NB4 (cell line): ENCODE measurements at regions not wholly inside any gene's neighbourhood (a gene's known extent, or its start where the extent isn't known, plus 50 kb on each side); places are given as distances from the start of the nearest gene placed in this dataset.

ENCODE experiments used
- MAX ChIP-seq: IDR thresholded peaks from 2 replicates; pipeline ENCODE4 v1.6.1; 2011; ENCODE audit warnings: low read depth, low read length
- MYC ChIP-seq: IDR thresholded peaks from 2 replicates; pipeline ENCODE4 v1.6.1; 2011; ENCODE audit warnings: low read depth, low read length
- POLR2A ChIP-seq: IDR thresholded peaks from 2 replicates; pipeline ENCODE4 v1.6.1; 2011; ENCODE audit warnings: mild to moderate bottlenecking; ENCODE audit not compliant: insufficient read length; ENCODE audit errors: extremely low read depth
- TF ChIP-seq, protein P1 (sequence below): IDR thresholded peaks from one replicate; pipeline ENCODE4 v1.5.1; 2012; ENCODE audit warnings: low read depth, low read length

DNA sequence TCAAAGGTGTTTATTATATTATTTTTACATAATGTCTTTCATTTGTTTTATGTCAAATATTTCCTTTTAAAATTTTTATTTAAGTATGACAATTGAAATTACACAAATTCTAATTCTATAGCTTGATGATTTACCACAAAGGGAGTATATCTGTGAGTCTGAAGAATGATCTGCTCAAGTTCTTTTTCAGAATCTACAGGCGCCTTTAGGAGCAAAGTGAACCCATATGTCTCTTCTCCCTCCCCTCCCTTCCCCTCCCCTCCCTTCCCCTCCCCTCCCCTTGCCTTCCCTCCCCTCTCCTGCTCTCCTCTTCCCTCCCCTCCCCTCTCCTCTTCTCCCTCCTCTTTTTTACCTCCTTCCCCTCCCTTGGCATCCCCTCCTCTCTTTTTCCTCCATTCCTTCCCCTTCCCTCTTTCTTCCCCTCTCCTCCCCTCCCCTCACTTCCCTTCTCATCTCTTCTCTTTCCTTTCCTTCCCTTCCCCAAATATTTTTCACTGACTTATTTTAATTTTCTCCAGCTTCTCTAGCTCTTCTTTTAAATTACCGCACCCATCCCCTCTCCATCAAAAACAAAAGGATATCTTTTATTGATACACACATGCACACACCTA is 495.3 kb upstream of the PIK3R1 start:
- no peak for TF ChIP-seq MAX
- TF ChIP-seq, protein P1, sequence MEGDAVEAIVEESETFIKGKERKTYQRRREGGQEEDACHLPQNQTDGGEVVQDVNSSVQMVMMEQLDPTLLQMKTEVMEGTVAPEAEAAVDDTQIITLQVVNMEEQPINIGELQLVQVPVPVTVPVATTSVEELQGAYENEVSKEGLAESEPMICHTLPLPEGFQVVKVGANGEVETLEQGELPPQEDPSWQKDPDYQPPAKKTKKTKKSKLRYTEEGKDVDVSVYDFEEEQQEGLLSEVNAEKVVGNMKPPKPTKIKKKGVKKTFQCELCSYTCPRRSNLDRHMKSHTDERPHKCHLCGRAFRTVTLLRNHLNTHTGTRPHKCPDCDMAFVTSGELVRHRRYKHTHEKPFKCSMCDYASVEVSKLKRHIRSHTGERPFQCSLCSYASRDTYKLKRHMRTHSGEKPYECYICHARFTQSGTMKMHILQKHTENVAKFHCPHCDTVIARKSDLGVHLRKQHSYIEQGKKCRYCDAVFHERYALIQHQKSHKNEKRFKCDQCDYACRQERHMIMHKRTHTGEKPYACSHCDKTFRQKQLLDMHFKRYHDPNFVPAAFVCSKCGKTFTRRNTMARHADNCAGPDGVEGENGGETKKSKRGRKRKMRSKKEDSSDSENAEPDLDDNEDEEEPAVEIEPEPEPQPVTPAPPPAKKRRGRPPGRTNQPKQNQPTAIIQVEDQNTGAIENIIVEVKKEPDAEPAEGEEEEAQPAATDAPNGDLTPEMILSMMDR = no peak
- TF ChIP-seq POLR2A = no peak
- no peak for TF ChIP-seq MYC
